B cell (primary cell): ENCODE measurements at regions not wholly inside any gene's neighbourhood (a gene's known extent, or its start where the extent isn't known, plus 50 kb on each side); places are given as distances from the start of the nearest gene placed in this dataset.

Experiments
- EZH2 ChIP-seq: IDR thresholded peaks from 2 replicates; pipeline ENCODE4 v1.6.1; 2012; ENCODE audit warnings: borderline replicate concordance, low read depth, mild to moderate bottlenecking, moderate library complexity, low read length; ENCODE audit not compliant: insufficient read depth, poor library complexity, severe bottlenecking
- TF ChIP-seq, protein P1 (sequence below): fragments of 200-600 bp; IDR thresholded peaks from one replicate; pipeline ENCODE4 v1.8.0; 2022; ENCODE audit warnings: antibody characterized with exemption, mild to moderate bottlenecking

GRCh38 chr7:153440715-153441114 lies 611.5 kb upstream of the DPP6 start:
- TF ChIP-seq, protein P1, sequence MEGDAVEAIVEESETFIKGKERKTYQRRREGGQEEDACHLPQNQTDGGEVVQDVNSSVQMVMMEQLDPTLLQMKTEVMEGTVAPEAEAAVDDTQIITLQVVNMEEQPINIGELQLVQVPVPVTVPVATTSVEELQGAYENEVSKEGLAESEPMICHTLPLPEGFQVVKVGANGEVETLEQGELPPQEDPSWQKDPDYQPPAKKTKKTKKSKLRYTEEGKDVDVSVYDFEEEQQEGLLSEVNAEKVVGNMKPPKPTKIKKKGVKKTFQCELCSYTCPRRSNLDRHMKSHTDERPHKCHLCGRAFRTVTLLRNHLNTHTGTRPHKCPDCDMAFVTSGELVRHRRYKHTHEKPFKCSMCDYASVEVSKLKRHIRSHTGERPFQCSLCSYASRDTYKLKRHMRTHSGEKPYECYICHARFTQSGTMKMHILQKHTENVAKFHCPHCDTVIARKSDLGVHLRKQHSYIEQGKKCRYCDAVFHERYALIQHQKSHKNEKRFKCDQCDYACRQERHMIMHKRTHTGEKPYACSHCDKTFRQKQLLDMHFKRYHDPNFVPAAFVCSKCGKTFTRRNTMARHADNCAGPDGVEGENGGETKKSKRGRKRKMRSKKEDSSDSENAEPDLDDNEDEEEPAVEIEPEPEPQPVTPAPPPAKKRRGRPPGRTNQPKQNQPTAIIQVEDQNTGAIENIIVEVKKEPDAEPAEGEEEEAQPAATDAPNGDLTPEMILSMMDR: no peak
- TF ChIP-seq EZH2: no peak
